ENCODE measurements at regions not wholly inside any gene's neighbourhood (a gene's known extent, or its start where the extent isn't known, plus 50 kb on each side); places are given as distances from the start of the nearest gene placed in this dataset.
"Not testable (repeated sequence)": the region's sequence is repeated elsewhere in the genome, so short reads cannot be mapped to it uniquely, and the experiment has no call there.

- DNase-seq (no peak), FAIRE-seq (no peak)
- Histone ChIP-seq H3K36me3 (ENCODE audit: control insufficient read depth in 3 of 3, insufficient read depth in 2 of 3, low read depth in 1 of 3, low read length in 3 of 3) (no peaks in the 10 kb centered on the region), H3K27me3 (ENCODE audit: control insufficient read depth in 3 of 3, insufficient read depth in 3 of 3, low read length in 3 of 3) (no peaks in the 10 kb centered on the region), H3K4me1 (ENCODE audit: control insufficient read depth in 3 of 3, insufficient read depth in 2 of 3, low read depth in 1 of 3, low read length in 2 of 3) (peaks cover 0 to 6% (median 0%) of the 10 kb centered on the region in 3 donors), H3K27ac (ENCODE audit: low read depth in 1 of 3, low read length in 2 of 3) (no peak overlapping the region), H3K4me3 (ENCODE audit: low read depth in 1 of 3, low read length in 3 of 3) (no peak overlapping the region), H3K9me3 (ENCODE audit: control insufficient read depth in 2 of 2, insufficient read depth in 1 of 2, low read depth in 1 of 2, low read length in 1 of 2) (peaks cover 0 to 6% of the 10 kb centered on the region in 2 donors)
- 62 to 76% (median 72%) methylated on average over 3 of the region's 3 CpGs for WGBS, 3 donors
Measured at GRCh38 chr11:10970926-10971325, 113.1 kb upstream of the ZBED5 start.

GRCh38 chr11:10969387-10969786 lies 111.5 kb upstream of the ZBED5 start:
- H3K4me1 ChIP-seq (ENCODE audit: control insufficient read depth in 3 of 3, insufficient read depth in 2 of 3, low read depth in 1 of 3, low read length in 2 of 3): no peaks in the 10 kb centered on the region
- DNase-seq (no peak), FAIRE-seq (no peak)
- H3K4me3 ChIP-seq (ENCODE audit: low read depth in 1 of 3, low read length in 3 of 3): no peak overlapping the region
- 93 to 100% (median 95%) methylated on average over 2 of the region's 2 CpGs for WGBS, 3 donors
- H3K27me3 ChIP-seq (ENCODE audit: control insufficient read depth in 3 of 3, insufficient read depth in 3 of 3, low read length in 3 of 3): no peaks in the 10 kb centered on the region
- H3K9me3 ChIP-seq (ENCODE audit: control insufficient read depth in 2 of 2, insufficient read depth in 1 of 2, low read depth in 1 of 2, low read length in 1 of 2): peaks cover 0 to 1% of the 10 kb centered on the region in 2 donors
- H3K36me3 ChIP-seq (ENCODE audit: control insufficient read depth in 3 of 3, insufficient read depth in 2 of 3, low read depth in 1 of 3, low read length in 3 of 3): no peaks in the 10 kb centered on the region
- no peak overlapping the region for H3K27ac ChIP-seq (ENCODE audit: low read depth in 1 of 3, low read length in 2 of 3)

- H3K4me3 ChIP-seq (ENCODE audit: low read depth in 1 of 3, low read length in 3 of 3); FAIRE-seq; DNase-seq; H3K36me3 ChIP-seq (ENCODE audit: control insufficient read depth in 3 of 3, insufficient read depth in 2 of 3, low read depth in 1 of 3, low read length in 3 of 3); H3K27ac ChIP-seq (ENCODE audit: low read depth in 1 of 3, low read length in 2 of 3); H3K9me3 ChIP-seq (ENCODE audit: control insufficient read depth in 2 of 2, insufficient read depth in 1 of 2, low read depth in 1 of 2, low read length in 1 of 2); H3K27me3 ChIP-seq (ENCODE audit: control insufficient read depth in 3 of 3, insufficient read depth in 3 of 3, low read length in 3 of 3); H3K4me1 ChIP-seq (ENCODE audit: control insufficient read depth in 3 of 3, insufficient read depth in 2 of 3, low read depth in 1 of 3, low read length in 2 of 3): not testable (repeated sequence)
- 51 to 59% (median 57%) methylated on average over 1 of the region's 1 CpG for WGBS, 3 donors
Measured at GRCh38 chr11:10956884-10957283, 99.0 kb upstream of the ZBED5 start.

GRCh38 chr11:10955616-10956015 lies 97.8 kb upstream of the ZBED5 start:
- H3K4me3 ChIP-seq (ENCODE audit: low read depth in 1 of 3, low read length in 3 of 3): no peak overlapping the region
- no peaks in the 10 kb centered on the region for H3K27me3 ChIP-seq (ENCODE audit: control insufficient read depth in 3 of 3, insufficient read depth in 3 of 3, low read length in 3 of 3)
- WGBS, 3 donors: 85 to 89% (median 89%) methylated on average over 1 of the region's 1 CpG
- DNase-seq (no peak), FAIRE-seq (no peak)
- no peaks in the 10 kb centered on the region for H3K4me1 ChIP-seq (ENCODE audit: control insufficient read depth in 3 of 3, insufficient read depth in 2 of 3, low read depth in 1 of 3, low read length in 2 of 3)
- no peaks in the 10 kb centered on the region for H3K36me3 ChIP-seq (ENCODE audit: control insufficient read depth in 3 of 3, insufficient read depth in 2 of 3, low read depth in 1 of 3, low read length in 3 of 3)
- no peak overlapping the region for H3K27ac ChIP-seq (ENCODE audit: low read depth in 1 of 3, low read length in 2 of 3)
- peaks cover 0 to 4% of the 10 kb centered on the region in 2 donors for H3K9me3 ChIP-seq (ENCODE audit: control insufficient read depth in 2 of 2, insufficient read depth in 1 of 2, low read depth in 1 of 2, low read length in 1 of 2)

- WGBS, 3 donors: 80 to 82% (median 81%) methylated on average over 3 of the region's 3 CpGs
- FAIRE-seq (no peak), DNase-seq (no peak)
- no peaks in the 10 kb centered on the region for H3K4me1 ChIP-seq (ENCODE audit: control insufficient read depth in 3 of 3, insufficient read depth in 2 of 3, low read depth in 1 of 3, low read length in 2 of 3)
- no peak overlapping the region for H3K4me3 ChIP-seq (ENCODE audit: low read depth in 1 of 3, low read length in 3 of 3)
- H3K9me3 ChIP-seq (ENCODE audit: control insufficient read depth in 2 of 2, insufficient read depth in 1 of 2, low read depth in 1 of 2, low read length in 1 of 2): peaks cover 0 to 4% of the 10 kb centered on the region in 2 donors
- H3K36me3 ChIP-seq (ENCODE audit: control insufficient read depth in 3 of 3, insufficient read depth in 2 of 3, low read depth in 1 of 3, low read length in 3 of 3): no peaks in the 10 kb centered on the region
- H3K27me3 ChIP-seq (ENCODE audit: control insufficient read depth in 3 of 3, insufficient read depth in 3 of 3, low read length in 3 of 3): no peaks in the 10 kb centered on the region
- no peak overlapping the region for H3K27ac ChIP-seq (ENCODE audit: low read depth in 1 of 3, low read length in 2 of 3)
Measured at GRCh38 chr11:10954184-10954583, 96.3 kb upstream of the ZBED5 start.

GRCh38 chr11:10952872-10953271 lies 95.0 kb upstream of the ZBED5 start:
- Histone ChIP-seq H3K36me3 (ENCODE audit: control insufficient read depth in 3 of 3, insufficient read depth in 2 of 3, low read depth in 1 of 3, low read length in 3 of 3) (no peaks in the 10 kb centered on the region), H3K4me1 (ENCODE audit: control insufficient read depth in 3 of 3, insufficient read depth in 2 of 3, low read depth in 1 of 3, low read length in 2 of 3) (no peaks in the 10 kb centered on the region), H3K27ac (ENCODE audit: low read depth in 1 of 3, low read length in 2 of 3) (no peak overlapping the region), H3K4me3 (ENCODE audit: low read depth in 1 of 3, low read length in 3 of 3) (no peak overlapping the region), H3K27me3 (ENCODE audit: control insufficient read depth in 3 of 3, insufficient read depth in 3 of 3, low read length in 3 of 3) (no peaks in the 10 kb centered on the region), H3K9me3 (ENCODE audit: control insufficient read depth in 2 of 2, insufficient read depth in 1 of 2, low read depth in 1 of 2, low read length in 1 of 2) (no peaks in the 10 kb centered on the region)
- 11 to 65% (median 59%) methylated on average over 1 of the region's 1 CpG for WGBS, 3 donors
- no peak for FAIRE-seq
- DNase-seq: no peak

- 70 to 84% (median 81%) methylated on average over 1 of the region's 1 CpG for WGBS, 3 donors
- not testable (repeated sequence) for H3K36me3 ChIP-seq (ENCODE audit: control insufficient read depth in 3 of 3, insufficient read depth in 2 of 3, low read depth in 1 of 3, low read length in 3 of 3); DNase-seq; FAIRE-seq; H3K27me3 ChIP-seq (ENCODE audit: control insufficient read depth in 3 of 3, insufficient read depth in 3 of 3, low read length in 3 of 3); H3K4me1 ChIP-seq (ENCODE audit: control insufficient read depth in 3 of 3, insufficient read depth in 2 of 3, low read depth in 1 of 3, low read length in 2 of 3); H3K27ac ChIP-seq (ENCODE audit: low read depth in 1 of 3, low read length in 2 of 3); H3K4me3 ChIP-seq (ENCODE audit: low read depth in 1 of 3, low read length in 3 of 3); H3K9me3 ChIP-seq (ENCODE audit: control insufficient read depth in 2 of 2, insufficient read depth in 1 of 2, low read depth in 1 of 2, low read length in 1 of 2)
Measured at GRCh38 chr11:10947935-10948334, 90.1 kb upstream of the ZBED5 start.

- no peak overlapping the region for H3K4me3 ChIP-seq (ENCODE audit: low read depth in 1 of 3, low read length in 3 of 3)
- H3K36me3 ChIP-seq (ENCODE audit: control insufficient read depth in 3 of 3, insufficient read depth in 2 of 3, low read depth in 1 of 3, low read length in 3 of 3): no peaks in the 10 kb centered on the region
- H3K27me3 ChIP-seq (ENCODE audit: control insufficient read depth in 3 of 3, insufficient read depth in 3 of 3, low read length in 3 of 3): no peaks in the 10 kb centered on the region
- DNase-seq (no peak), FAIRE-seq (no peak)
- H3K27ac ChIP-seq (ENCODE audit: low read depth in 1 of 3, low read length in 2 of 3): no peak overlapping the region
- no peaks in the 10 kb centered on the region for H3K9me3 ChIP-seq (ENCODE audit: control insufficient read depth in 2 of 2, insufficient read depth in 1 of 2, low read depth in 1 of 2, low read length in 1 of 2)
- no peaks in the 10 kb centered on the region for H3K4me1 ChIP-seq (ENCODE audit: control insufficient read depth in 3 of 3, insufficient read depth in 2 of 3, low read depth in 1 of 3, low read length in 2 of 3)
- WGBS, 3 donors: 16 to 55% (median 25%) methylated on average over 1 of the region's 1 CpG
Measured at GRCh38 chr11:10946072-10946471, 88.2 kb upstream of the ZBED5 start.

GRCh38 chr11:10945196-10945595 lies 87.3 kb upstream of the ZBED5 start:
- H3K36me3 ChIP-seq (ENCODE audit: control insufficient read depth in 3 of 3, insufficient read depth in 2 of 3, low read depth in 1 of 3, low read length in 3 of 3): no peaks in the 10 kb centered on the region
- 70 to 81% (median 78%) methylated on average over 2 of the region's 2 CpGs for WGBS, 3 donors
- FAIRE-seq: no peak

More at GRCh38 chr11:10945196-10945595, 87.3 kb upstream of the ZBED5 start:
- H3K27ac ChIP-seq (ENCODE audit: low read depth in 1 of 3, low read length in 2 of 3): no peak overlapping the region
- no peaks in the 10 kb centered on the region for H3K4me1 ChIP-seq (ENCODE audit: control insufficient read depth in 3 of 3, insufficient read depth in 2 of 3, low read depth in 1 of 3, low read length in 2 of 3)
- no peak overlapping the region for H3K4me3 ChIP-seq (ENCODE audit: low read depth in 1 of 3, low read length in 3 of 3)
- H3K9me3 ChIP-seq (ENCODE audit: control insufficient read depth in 2 of 2, insufficient read depth in 1 of 2, low read depth in 1 of 2, low read length in 1 of 2): no peaks in the 10 kb centered on the region
- DNase-seq: no peak
- H3K27me3 ChIP-seq (ENCODE audit: control insufficient read depth in 3 of 3, insufficient read depth in 3 of 3, low read length in 3 of 3): no peaks in the 10 kb centered on the region
